Right atrium auricular region (tissue), 2 donors: ENCODE measurements at regions not wholly inside any gene's neighbourhood (a gene's known extent, or its start where the extent isn't known, plus 50 kb on each side); places are given as distances from the start of the nearest gene placed in this dataset.

Source experiments
- DNase-seq: peaks from one replicate; pipeline ENCODE4 v3.0.0-alpha.2; 2019; ENCODE audit warnings: low spot score
- H3K27ac ChIP-seq, 2 donors: fragments of 200-600 bp; sonication (generic); 1 replicate in 1 of 2; 2 replicates in 1 of 2; pipeline ENCODE4 v1.5.1; 2016 to 2019
- H3K27me3 ChIP-seq, 2 donors: fragments of 200-600 bp; sonication (generic); one replicate each; pipeline versions ENCODE4 v1.5.1 to v1.6.0; 2017 to 2019
- H3K36me3 ChIP-seq: fragments of 200-600 bp; sonication (generic); one replicate; pipeline ENCODE4 v1.5.1; 2016
- H3K4me1 ChIP-seq, 2 donors: fragments of 200-600 bp; sonication (generic); one replicate each; pipeline versions ENCODE4 v1.5.1 to v1.6.0; 2017 to 2019
- H3K4me3 ChIP-seq, 2 donors: fragments of 200-600 bp; sonication (generic); 1 replicate in 1 of 2; 2 replicates in 1 of 2; pipeline ENCODE4 v1.5.1; 2017 to 2019; ENCODE audit warnings: mild to moderate bottlenecking in 1 of 2, moderate library complexity in 1 of 2
- H3K9me3 ChIP-seq, 2 donors: fragments of 200-600 bp; sonication (generic); one replicate each; pipeline ENCODE4 v1.5.1; 2019
- CTCF ChIP-seq, 2 donors: fragments of 200-600 bp; sonication (generic); IDR thresholded peaks; one replicate each; pipeline ENCODE4 v1.5.1; 2019; ENCODE audit warnings: antibody characterized with exemption in 2 of 2

- no peak overlapping the region for H3K27ac ChIP-seq
- no peaks in the 10 kb centered on the region for H3K27me3 ChIP-seq
- no peaks in the 10 kb centered on the region for H3K9me3 ChIP-seq
- DNase-seq: no peak
- no peaks in the 10 kb centered on the region for H3K36me3 ChIP-seq
- H3K4me1 ChIP-seq: peaks cover 0 to 32% of the 10 kb centered on the region in 2 donors
- no peak overlapping the region for H3K4me3 ChIP-seq
- no peak for TF ChIP-seq CTCF (IDR thresholded peaks at IDR 0.05)
These were observed 123.6 kb upstream of the PTPN1 start for GRCh38 chr20:50386641-50386960.

GRCh38 chr20:50387218-50387995 lies 122.8 kb upstream of the PTPN1 start:
- Histone ChIP-seq H3K36me3 (no peaks in the 10 kb centered on the region), H3K27ac (peak overlapping the region; percentile 92), H3K27me3 (no peaks in the 10 kb centered on the region), H3K4me3 (no peak overlapping the region), H3K4me1 (peaks cover 0 to 37% of the 10 kb centered on the region in 2 donors), H3K9me3 (no peaks in the 10 kb centered on the region)
- no peak for TF ChIP-seq CTCF (IDR thresholded peaks at IDR 0.05)
- no peak for DNase-seq

GRCh38 chr20:50387996-50388332 lies 122.2 kb upstream of the PTPN1 start:
- no peak overlapping the region for H3K4me3 ChIP-seq
- DNase-seq: no peak
- peaks cover 0 to 38% of the 10 kb centered on the region in 2 donors for H3K4me1 ChIP-seq
- H3K36me3 ChIP-seq: no peaks in the 10 kb centered on the region
- H3K9me3 ChIP-seq: no peaks in the 10 kb centered on the region
- H3K27ac ChIP-seq: peak overlapping the region; percentile 92
- no peaks in the 10 kb centered on the region for H3K27me3 ChIP-seq
- no peak for TF ChIP-seq CTCF (IDR thresholded peaks at IDR 0.05)

- Histone ChIP-seq H3K4me3 (no peak overlapping the region), H3K27ac (peak overlapping the region; percentile 92), H3K36me3 (no peaks in the 10 kb centered on the region), H3K4me1 (peaks cover 0 to 38% of the 10 kb centered on the region in 2 donors), H3K9me3 (no peaks in the 10 kb centered on the region), H3K27me3 (no peaks in the 10 kb centered on the region)
- no peak for DNase-seq
- TF ChIP-seq CTCF (IDR thresholded peaks at IDR 0.05): no peak
These were observed 121.3 kb upstream of the PTPN1 start for GRCh38 chr20:50388733-50389437.

- Histone ChIP-seq H3K4me3 (no peak overlapping the region), H3K27me3 (no peaks in the 10 kb centered on the region), H3K27ac (peak overlapping the region; percentile 92), H3K9me3 (no peaks in the 10 kb centered on the region), H3K36me3 (no peaks in the 10 kb centered on the region), H3K4me1 (peaks cover 0 to 40% of the 10 kb centered on the region in 2 donors)
- no peak for DNase-seq
- TF ChIP-seq CTCF (IDR thresholded peaks at IDR 0.05): no peak
These were observed 120.8 kb upstream of the PTPN1 start for GRCh38 chr20:50389438-50389807.
